ELR (cell line): ENCODE measurements at regions not wholly inside any gene's neighbourhood (a gene's known extent, or its start where the extent isn't known, plus 50 kb on each side); places are given as distances from the start of the nearest gene placed in this dataset.
A peak's percentile ranks its signal among the peaks of the same experiment; 100 is the strongest.
"Not testable (repeated sequence)": the region's sequence is repeated elsewhere in the genome, so short reads cannot be mapped to it uniquely, and the experiment has no call there.

Source experiments
- DNase-seq: peaks from one replicate; pipeline ENCODE4 v3.0.0-alpha.2; 2015; ENCODE audit warnings: low read depth

DNA sequence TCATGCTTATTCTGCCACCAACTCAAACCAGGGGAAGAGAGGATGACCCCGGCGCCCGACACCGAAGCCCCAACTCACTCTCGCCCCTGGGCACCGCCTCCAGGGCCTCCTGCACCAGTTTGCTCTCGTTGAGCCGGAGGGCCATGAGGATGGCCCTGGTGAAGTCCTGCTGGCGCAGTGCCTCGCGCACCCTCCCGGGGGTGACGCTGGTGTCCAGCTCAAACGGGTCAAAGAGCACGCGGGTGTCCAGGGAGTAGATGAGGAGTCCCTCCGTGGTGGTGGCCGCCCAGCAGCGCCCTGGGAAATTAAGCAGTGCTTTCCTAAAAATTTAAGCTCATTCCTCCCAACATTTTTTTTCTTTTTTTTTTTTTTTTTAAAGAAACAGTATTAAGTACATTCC is 5387.6 kb upstream of the TPTE start:
- not testable (repeated sequence) for DNase-seq

DNA sequence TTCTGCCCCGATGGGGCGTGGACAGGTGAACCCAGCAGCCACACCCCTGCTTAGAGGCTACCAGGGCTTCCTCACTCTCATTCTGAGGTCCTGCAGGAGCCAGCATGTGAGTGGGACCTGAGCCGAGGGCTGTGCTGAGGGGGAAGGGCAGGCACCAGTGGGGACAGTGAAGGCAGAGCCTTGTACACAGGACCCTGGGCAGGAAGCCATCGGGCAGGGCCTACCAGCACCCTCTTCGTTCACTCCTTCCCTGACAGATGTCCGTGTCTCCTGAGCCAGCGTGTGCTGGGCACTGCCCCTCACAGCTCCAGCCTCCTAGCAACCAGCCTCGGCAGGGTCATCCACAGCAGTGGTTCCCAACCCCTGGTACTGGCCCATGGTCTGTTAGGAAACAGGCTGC is 5385.0 kb upstream of the TPTE start:
- DNase-seq = not testable (repeated sequence)

- not testable (repeated sequence) for DNase-seq
These were observed 5384.4 kb upstream of the TPTE start for GRCh38 chr21:5137006-5137405.

GRCh38 chr21:5138687-5139086 is 5382.7 kb upstream of the TPTE start:
- not testable (repeated sequence) for DNase-seq

DNA sequence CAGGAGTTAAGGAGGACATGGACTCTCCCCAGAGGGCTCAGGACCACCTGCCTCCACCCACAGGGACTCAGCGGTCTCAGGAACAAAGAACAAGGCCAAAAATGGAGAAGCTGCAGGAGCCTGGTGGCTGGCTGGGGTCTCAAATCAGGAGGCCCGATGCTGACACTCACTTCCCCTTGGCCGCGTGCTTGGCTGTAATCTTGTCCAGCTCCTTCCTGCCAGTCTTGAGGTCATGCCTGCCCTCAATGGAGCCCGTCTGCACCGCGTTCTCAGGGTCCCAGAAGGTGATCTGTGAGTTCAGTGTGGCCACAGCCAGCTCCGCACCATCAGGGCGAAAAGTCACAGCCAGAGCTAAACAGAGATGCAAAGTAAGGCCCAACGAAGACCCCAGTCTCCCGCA is 5381.9 kb upstream of the TPTE start:
- not testable (repeated sequence) for DNase-seq

- not testable (repeated sequence) for DNase-seq
These were observed 5378.4 kb upstream of the TPTE start for GRCh38 chr21:5143011-5143410.

- not testable (repeated sequence) for DNase-seq
These were observed 5376.7 kb upstream of the TPTE start for GRCh38 chr21:5144731-5145130.

- DNase-seq = not testable (repeated sequence)
These were observed 5373.7 kb upstream of the TPTE start for GRCh38 chr21:5147685-5148084.

DNA sequence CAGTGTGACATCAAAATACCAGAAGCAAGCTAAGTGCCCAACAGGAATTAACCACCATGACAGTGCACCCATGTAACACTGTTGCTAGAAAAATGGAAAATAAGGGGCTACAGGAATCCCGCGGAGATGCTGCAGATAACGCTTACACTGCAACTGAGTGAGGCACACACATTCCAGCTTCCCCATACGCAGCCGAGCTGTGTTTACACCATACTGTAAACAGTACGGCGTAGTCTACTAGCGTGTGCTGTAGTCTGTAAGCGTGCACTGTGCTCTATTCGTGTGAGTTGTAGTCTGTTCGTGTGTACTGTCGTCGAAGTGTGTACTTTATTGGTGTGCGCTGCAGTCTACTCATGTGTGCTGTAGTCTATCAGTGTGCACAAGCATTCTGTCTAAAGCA is 5372.2 kb upstream of the TPTE start:
- not testable (repeated sequence) for DNase-seq

GRCh38 chr21:5153842-5154640 is 5367.3 kb upstream of the TPTE start:
- DNase-seq = not testable (repeated sequence)

- DNase-seq = peak; percentile 73
These were observed 5366.8 kb upstream of the TPTE start for GRCh38 chr21:5154641-5154982.

- DNase-seq = not testable (repeated sequence)
These were observed 5358.4 kb upstream of the TPTE start for GRCh38 chr21:5162693-5163574.

DNA sequence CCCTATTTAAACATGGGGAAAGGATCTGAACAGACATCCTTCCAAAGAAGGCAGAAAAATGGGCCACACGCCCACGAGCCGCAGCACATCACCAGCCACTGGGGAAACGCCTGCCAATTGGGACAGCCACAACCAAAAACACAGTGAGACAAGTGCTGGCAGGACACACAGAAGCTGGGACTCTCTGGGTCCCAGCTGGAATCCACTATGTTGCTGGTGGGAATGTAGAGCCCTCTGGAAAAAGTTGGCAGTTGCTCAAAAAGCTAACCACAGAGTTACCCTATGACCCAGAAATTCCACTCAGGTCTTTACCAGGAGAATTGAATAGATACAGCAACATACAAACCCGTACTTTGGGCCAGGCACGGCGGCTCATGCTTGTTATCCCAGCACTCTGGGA is 5355.6 kb upstream of the TPTE start:
- DNase-seq = not testable (repeated sequence)
